ENCODE measurements at regions not wholly inside any gene's neighbourhood (a gene's known extent, or its start where the extent isn't known, plus 50 kb on each side); places are given as distances from the start of the nearest gene placed in this dataset.

DNA sequence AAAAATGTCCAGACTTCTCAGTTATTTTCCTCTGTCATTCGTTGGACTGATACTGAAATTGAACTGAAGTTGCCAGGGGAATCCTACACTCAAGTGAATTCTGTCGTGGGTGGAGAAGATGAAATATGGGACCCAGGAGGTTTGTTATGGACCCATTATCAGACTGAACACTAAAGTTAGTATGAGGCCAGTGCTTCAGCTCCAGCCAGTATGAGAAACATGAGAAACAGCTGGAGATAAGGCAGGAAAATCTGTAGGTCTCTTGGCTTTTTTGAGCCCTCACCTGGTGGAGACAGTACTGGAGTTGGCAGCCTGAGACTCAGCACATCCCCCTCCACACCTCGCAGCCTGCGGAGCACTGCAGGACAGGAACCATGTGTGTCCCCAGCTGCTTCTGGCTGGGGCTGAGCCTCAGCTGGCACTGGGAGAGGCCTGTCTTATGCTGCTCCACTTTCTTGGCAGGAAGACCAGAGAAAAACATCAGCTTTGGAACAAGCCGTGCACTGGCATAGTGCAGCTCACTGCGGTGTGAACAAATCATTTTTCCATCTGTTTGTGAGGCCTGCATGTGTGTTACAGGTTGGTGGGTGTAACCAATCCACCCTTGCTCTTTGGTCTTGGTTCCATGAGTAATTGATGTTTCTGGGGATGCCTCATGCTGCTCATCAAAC is 641.0 kb downstream of the FGF9 start:
- Histone ChIP-seq H3K27ac (no peak overlapping the region), H3K4me3 (no peak overlapping the region), H3K4me1 (no peaks in the 10 kb centered on the region), H3K9me3 (peaks cover 0 to 6% (median 0%) of the 10 kb centered on the region in 3 donors), H3K36me3 (no peaks in the 10 kb centered on the region), H3K27me3 (no peaks in the 10 kb centered on the region)
- 28 to 35% methylated on average over 3 to 4 of the region's 6 CpGs for WGBS, 2 donors (ENCODE audit: low coverage in 1 of 2)
- TF ChIP-seq, protein P1, sequence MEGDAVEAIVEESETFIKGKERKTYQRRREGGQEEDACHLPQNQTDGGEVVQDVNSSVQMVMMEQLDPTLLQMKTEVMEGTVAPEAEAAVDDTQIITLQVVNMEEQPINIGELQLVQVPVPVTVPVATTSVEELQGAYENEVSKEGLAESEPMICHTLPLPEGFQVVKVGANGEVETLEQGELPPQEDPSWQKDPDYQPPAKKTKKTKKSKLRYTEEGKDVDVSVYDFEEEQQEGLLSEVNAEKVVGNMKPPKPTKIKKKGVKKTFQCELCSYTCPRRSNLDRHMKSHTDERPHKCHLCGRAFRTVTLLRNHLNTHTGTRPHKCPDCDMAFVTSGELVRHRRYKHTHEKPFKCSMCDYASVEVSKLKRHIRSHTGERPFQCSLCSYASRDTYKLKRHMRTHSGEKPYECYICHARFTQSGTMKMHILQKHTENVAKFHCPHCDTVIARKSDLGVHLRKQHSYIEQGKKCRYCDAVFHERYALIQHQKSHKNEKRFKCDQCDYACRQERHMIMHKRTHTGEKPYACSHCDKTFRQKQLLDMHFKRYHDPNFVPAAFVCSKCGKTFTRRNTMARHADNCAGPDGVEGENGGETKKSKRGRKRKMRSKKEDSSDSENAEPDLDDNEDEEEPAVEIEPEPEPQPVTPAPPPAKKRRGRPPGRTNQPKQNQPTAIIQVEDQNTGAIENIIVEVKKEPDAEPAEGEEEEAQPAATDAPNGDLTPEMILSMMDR (IDR thresholded peaks at IDR 0.05) = no peak
- TF ChIP-seq POLR2A (IDR thresholded peaks at IDR 0.05) (no peak), POLR2AphosphoS5 (IDR thresholded peaks at IDR 0.05) (no peak), EP300 (IDR thresholded peaks at IDR 0.05) (no peak)
- ATAC-seq = peak; percentile 51

DNA sequence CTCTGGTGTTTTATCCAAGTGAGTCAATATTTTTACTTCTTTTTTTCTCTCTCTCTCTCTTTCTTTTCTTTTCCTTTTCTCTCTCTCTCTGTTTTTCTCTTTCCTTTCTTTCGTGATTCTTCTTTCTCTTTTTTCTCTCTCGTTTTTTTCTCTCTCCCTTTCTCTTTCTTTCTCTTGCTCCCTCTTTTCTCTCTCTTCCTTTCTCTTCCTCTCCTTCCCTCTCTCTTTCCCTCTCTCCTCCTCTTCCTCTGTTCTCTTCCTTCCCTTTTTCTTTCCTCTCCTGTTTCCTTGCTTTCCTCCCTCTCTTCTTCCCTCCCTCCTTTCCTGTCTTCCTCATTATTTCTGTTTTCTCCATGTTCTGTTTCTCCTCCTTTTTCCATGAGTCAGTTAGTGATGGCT is 641.5 kb downstream of the FGF9 start:
- Histone ChIP-seq H3K4me3 (no peak overlapping the region), H3K27me3 (no peaks in the 10 kb centered on the region), H3K27ac (no peak overlapping the region), H3K4me1 (no peaks in the 10 kb centered on the region), H3K36me3 (no peaks in the 10 kb centered on the region), H3K9me3 (peaks cover 0 to 6% (median 0%) of the 10 kb centered on the region in 3 donors)
- WGBS, 2 donors (ENCODE audit: low coverage in 1 of 2) = 44 to 50% methylated on average over 2 of the region's 2 CpGs
- no peak for TF ChIP-seq POLR2AphosphoS5 (IDR thresholded peaks at IDR 0.05)
- TF ChIP-seq POLR2A (IDR thresholded peaks at IDR 0.05) = no peak
- TF ChIP-seq EP300 (IDR thresholded peaks at IDR 0.05) = no peak
- TF ChIP-seq, protein P1 (IDR thresholded peaks at IDR 0.05) = no peak
- ATAC-seq = no peak

DNA sequence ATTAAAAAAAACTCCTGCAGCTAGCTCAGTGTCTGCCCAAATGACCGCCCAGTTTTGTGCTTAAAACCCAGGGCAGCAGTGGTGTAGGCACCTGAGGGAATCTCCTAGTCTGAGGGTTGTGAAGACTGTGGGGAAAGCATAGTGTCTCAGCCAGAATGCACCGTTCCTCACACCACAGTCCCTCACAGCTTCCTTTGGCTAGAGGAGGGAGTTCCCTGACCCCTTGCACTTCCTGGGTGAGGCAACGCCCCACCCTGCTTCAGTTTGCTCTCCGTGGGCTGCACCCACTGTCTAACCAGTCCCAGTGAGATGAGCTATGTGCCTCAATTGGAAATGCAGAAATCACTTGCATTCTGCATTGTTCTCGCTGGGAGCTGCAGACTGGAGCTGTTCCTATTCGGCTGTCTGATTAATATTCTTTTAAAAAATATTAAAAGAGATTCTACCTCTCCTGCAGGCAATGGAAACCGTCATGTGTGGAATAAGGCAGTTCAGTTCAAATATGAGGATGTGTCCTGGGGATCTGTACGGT is 645.7 kb downstream of the FGF9 start:
- no peaks in the 10 kb centered on the region for H3K36me3 ChIP-seq
- TF ChIP-seq, protein P1 (IDR thresholded peaks at IDR 0.05) = no peak
- TF ChIP-seq POLR2A (IDR thresholded peaks at IDR 0.05) (no peak), EP300 (IDR thresholded peaks at IDR 0.05) (no peak), POLR2AphosphoS5 (IDR thresholded peaks at IDR 0.05) (no peak)
- H3K9me3 ChIP-seq = peaks cover 0 to 6% (median 0%) of the 10 kb centered on the region in 3 donors
- H3K4me3 ChIP-seq = no peak overlapping the region
- ATAC-seq = no peak
- no peaks in the 10 kb centered on the region for H3K27me3 ChIP-seq
- no peak overlapping the region for H3K27ac ChIP-seq
- no peaks in the 10 kb centered on the region for H3K4me1 ChIP-seq
- 79 to 90% methylated on average over 3 to 4 of the region's 8 CpGs for WGBS, 2 donors (ENCODE audit: low coverage in 1 of 2)

- Histone ChIP-seq H3K4me3 (no peak overlapping the region), H3K27ac (no peak overlapping the region), H3K36me3 (no peaks in the 10 kb centered on the region), H3K27me3 (no peaks in the 10 kb centered on the region), H3K9me3 (peaks cover 0 to 2% (median 0%) of the 10 kb centered on the region in 3 donors), H3K4me1 (no peaks in the 10 kb centered on the region)
- no peak for ATAC-seq
- TF ChIP-seq EP300 (IDR thresholded peaks at IDR 0.05) (no peak), POLR2AphosphoS5 (IDR thresholded peaks at IDR 0.05) (no peak), POLR2A (IDR thresholded peaks at IDR 0.05) (no peak)
- TF ChIP-seq, protein P1 (IDR thresholded peaks at IDR 0.05) = no peak
- WGBS, 2 donors (ENCODE audit: low coverage in 1 of 2) = 63 to 100% methylated on average over 1 to 3 of the region's 3 CpGs
Observed at GRCh38 chr13:22320991-22321390, 650.1 kb downstream of the FGF9 start.

DNA sequence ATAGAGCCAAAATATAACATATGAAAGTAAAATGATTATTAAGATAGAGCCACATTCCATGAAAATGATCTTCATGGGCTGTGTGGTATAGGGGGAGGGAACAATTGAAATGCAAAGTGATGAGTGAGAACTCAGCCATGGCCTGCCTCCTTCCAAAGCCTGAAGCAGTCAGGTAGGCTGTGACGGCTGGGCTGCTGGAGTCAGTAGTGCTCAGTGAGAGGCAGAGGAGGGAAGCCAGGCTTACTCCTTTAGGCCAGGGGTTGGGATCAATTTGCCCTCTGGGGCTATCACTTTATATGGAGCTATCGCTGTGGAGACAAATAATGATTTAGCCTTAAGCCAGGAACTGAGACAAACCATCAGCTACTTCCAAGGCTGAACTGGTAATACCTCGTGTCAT is 654.9 kb downstream of the FGF9 start:
- ATAC-seq = no peak
- no peak for TF ChIP-seq POLR2AphosphoS5 (IDR thresholded peaks at IDR 0.05)
- H3K9me3 ChIP-seq = no peaks in the 10 kb centered on the region

More for the DNA sequence above, 654.9 kb downstream of the FGF9 start:
- 54 to 75% methylated on average over 1 to 3 of the region's 3 CpGs for WGBS, 2 donors (ENCODE audit: low coverage in 1 of 2)
- no peaks in the 10 kb centered on the region for H3K36me3 ChIP-seq
- H3K4me3 ChIP-seq = no peak overlapping the region
- no peaks in the 10 kb centered on the region for H3K4me1 ChIP-seq
- no peak overlapping the region for H3K27ac ChIP-seq
- no peaks in the 10 kb centered on the region for H3K27me3 ChIP-seq

Data from gastroesophageal sphincter (tissue), 4 donors.